Kidney (tissue), 13 donors: ENCODE measurements at regions not wholly inside any gene's neighbourhood (a gene's known extent, or its start where the extent isn't known, plus 50 kb on each side); places are given as distances from the start of the nearest gene placed in this dataset.

ENCODE experiments used
- DNase-seq, 5 donors: peaks; one replicate each; pipeline ENCODE4 v3.0.0-alpha.2; 2013 to 2020
- FAIRE-seq: peaks from 2 replicates; lab custom pipeline; 2012; peaks lifted over from hg19 to GRCh38; lab: Jason Lieb, UNC
- H3K27ac ChIP-seq, 2 donors: one replicate each; pipeline ENCODE4 v1.7.0; 2013; ENCODE audit warnings: low read depth in 2 of 2, low read length in 2 of 2, inconsistent platforms in 1 of 2
- H3K27me3 ChIP-seq: one replicate; pipeline ENCODE4 v1.7.1; 2013; ENCODE audit warnings: low read length, inconsistent platforms; ENCODE audit not compliant: control insufficient read depth, insufficient read depth
- H3K36me3 ChIP-seq, 3 donors: one replicate each; pipeline versions ENCODE4 v1.7.0 to v1.7.1; 2013; ENCODE audit warnings: low read length in 3 of 3, control low read depth in 1 of 3, inconsistent platforms in 1 of 3; ENCODE audit not compliant: insufficient read depth in 3 of 3, control insufficient read depth in 2 of 3
- H3K4me1 ChIP-seq, 3 donors: one replicate each; pipeline versions ENCODE4 v1.7.0 to v1.7.1; 2013; ENCODE audit warnings: low read length in 3 of 3, inconsistent platforms in 1 of 3, low read depth in 1 of 3; ENCODE audit not compliant: control insufficient read depth in 2 of 3, insufficient read depth in 2 of 3
- H3K4me3 ChIP-seq, 3 donors: one replicate each; pipeline versions ENCODE4 v1.7.0 to v1.8.1; 2013; ENCODE audit warnings: low read length in 3 of 3, control low read depth in 1 of 3, inconsistent platforms in 1 of 3
- H3K9ac ChIP-seq, 3 donors: one replicate each; pipeline versions ENCODE4 v1.7.0 to v1.7.1; 2013; ENCODE audit warnings: low read length in 3 of 3, control low read depth in 1 of 3, inconsistent platforms in 1 of 3
- H3K9me3 ChIP-seq, 3 donors: one replicate each; pipeline versions ENCODE4 v1.7.0 to v1.7.1; 2013; ENCODE audit warnings: low read length in 3 of 3, control low read depth in 1 of 3, inconsistent platforms in 1 of 3; ENCODE audit not compliant: control insufficient read depth in 2 of 3, insufficient read depth in 1 of 3
- intact Hi-C: fragments of 100-400 bp; cut with DNase I; formaldehyde crosslinking; loops from one replicate; pipeline ENCODE4 v1.11.1; 2022
- TF ChIP-seq, protein P1 (sequence below): IDR thresholded peaks from 3 replicates; pipeline ENCODE4 v1.5.1; 2012; ENCODE audit warnings: mild to moderate bottlenecking, moderate library complexity, borderline replicate concordance; ENCODE audit not compliant: insufficient read depth; ENCODE audit errors: extremely low read depth
- donor health status: control.
- donor health status: control.
- donor health status: control.
- donor health status: control.
- donor health status: control.
- donor health status: DM: yes; HTN: yes; CAD: no.
- donor health status: Normal renal cell carcinoma (clear cell type).

DNA sequence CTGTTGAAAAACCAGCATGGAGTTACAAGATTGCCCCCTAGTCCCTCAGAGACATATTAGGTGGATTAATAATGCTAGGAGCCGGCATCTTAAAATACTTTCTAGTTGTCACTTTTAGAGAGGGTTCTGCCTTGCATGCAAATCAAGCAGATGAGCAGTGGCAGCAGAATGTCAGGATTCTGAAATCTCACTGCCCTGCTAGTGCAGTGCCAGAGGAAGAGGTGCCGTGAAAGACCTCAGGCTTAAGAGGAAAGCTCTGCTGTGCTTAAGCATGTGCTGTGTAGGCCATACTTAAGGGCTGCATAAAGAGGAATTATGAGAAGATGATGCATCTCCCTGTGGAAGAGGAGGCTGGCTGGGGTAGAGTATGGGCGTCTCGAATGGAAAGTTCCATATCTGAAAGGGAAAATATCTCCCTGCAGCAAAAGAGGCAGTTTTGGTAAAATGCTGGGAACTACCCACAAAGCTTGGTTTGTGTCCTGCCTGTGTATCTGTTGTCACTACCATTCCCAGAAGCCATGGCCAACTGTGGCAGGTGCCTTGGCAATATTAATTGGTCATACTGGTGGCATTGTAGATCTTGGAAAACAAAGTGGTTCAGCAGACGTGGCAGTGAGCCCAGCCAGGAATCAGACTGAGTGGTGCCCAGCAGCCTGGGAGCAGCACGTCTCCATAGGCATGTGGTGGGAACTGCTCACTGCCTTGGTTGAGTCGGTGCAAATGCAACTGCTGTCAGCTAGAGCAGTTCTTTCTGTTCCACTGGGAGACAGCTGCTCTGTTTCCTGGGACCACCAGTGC lies 131.9 kb downstream of the EVA1A start:
- peaks cover 0 to 6% (median 3%) of the 10 kb centered on the region in 3 donors for H3K4me1 ChIP-seq
- no peaks in the 10 kb centered on the region for H3K36me3 ChIP-seq
- DNase-seq, result no peak
- intact Hi-C loops, result no loop called here
- TF ChIP-seq, protein P1, sequence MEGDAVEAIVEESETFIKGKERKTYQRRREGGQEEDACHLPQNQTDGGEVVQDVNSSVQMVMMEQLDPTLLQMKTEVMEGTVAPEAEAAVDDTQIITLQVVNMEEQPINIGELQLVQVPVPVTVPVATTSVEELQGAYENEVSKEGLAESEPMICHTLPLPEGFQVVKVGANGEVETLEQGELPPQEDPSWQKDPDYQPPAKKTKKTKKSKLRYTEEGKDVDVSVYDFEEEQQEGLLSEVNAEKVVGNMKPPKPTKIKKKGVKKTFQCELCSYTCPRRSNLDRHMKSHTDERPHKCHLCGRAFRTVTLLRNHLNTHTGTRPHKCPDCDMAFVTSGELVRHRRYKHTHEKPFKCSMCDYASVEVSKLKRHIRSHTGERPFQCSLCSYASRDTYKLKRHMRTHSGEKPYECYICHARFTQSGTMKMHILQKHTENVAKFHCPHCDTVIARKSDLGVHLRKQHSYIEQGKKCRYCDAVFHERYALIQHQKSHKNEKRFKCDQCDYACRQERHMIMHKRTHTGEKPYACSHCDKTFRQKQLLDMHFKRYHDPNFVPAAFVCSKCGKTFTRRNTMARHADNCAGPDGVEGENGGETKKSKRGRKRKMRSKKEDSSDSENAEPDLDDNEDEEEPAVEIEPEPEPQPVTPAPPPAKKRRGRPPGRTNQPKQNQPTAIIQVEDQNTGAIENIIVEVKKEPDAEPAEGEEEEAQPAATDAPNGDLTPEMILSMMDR, result no peak
- FAIRE-seq, result no peak
- no peaks in the 10 kb centered on the region for H3K9me3 ChIP-seq
- no peak overlapping the region for H3K4me3 ChIP-seq
- no peak overlapping the region for H3K27ac ChIP-seq
- H3K9ac ChIP-seq, result no peak overlapping the region
- no peaks in the 10 kb centered on the region for H3K27me3 ChIP-seq

DNA sequence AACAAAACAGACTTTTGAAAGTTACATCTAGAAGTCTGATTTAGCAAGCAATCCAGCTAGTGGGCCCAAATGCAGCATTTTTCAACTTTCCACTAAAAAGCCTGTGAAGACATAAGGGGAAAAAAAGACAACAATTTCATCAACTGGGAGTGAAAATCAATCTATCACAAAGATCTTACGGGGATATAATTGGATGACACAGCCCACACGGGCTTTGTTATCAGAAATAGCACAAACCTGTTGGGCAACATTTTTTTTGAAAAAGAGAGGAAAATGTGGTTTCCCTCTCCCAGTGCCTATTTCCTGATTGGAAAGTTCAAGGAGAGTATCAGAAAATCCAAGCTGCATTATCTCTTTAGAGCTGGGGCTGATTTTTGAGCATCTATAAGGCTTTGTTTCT lies 132.7 kb downstream of the EVA1A start:
- Histone ChIP-seq H3K27me3 (no peaks in the 10 kb centered on the region), H3K4me1 (peaks cover 0 to 4% (median 3%) of the 10 kb centered on the region in 3 donors), H3K27ac (no peak overlapping the region), H3K36me3 (no peaks in the 10 kb centered on the region), H3K4me3 (no peak overlapping the region), H3K9ac (no peak overlapping the region), H3K9me3 (no peaks in the 10 kb centered on the region)
- DNase-seq, result no peak
- TF ChIP-seq, protein P1, result no peak
- intact Hi-C loops, result no loop called here
- no peak for FAIRE-seq

- Histone ChIP-seq H3K4me3 (no peak overlapping the region), H3K27ac (no peak overlapping the region), H3K36me3 (no peaks in the 10 kb centered on the region), H3K27me3 (no peaks in the 10 kb centered on the region), H3K9ac (no peak overlapping the region), H3K4me1 (no peaks in the 10 kb centered on the region), H3K9me3 (no peaks in the 10 kb centered on the region)
- DNase-seq (no peak), FAIRE-seq (no peak)
- intact Hi-C loops, result no loop called here
- TF ChIP-seq, protein P1, result no peak
These were observed 135.7 kb downstream of the EVA1A start for GRCh38 chr2:75424936-75425619.
